ENCODE measurements at regions not wholly inside any gene's neighbourhood (a gene's known extent, or its start where the extent isn't known, plus 50 kb on each side); places are given as distances from the start of the nearest gene placed in this dataset.
A peak's percentile ranks its signal among the peaks of the same experiment; 100 is the strongest.
"Not testable (repeated sequence)": the region's sequence is repeated elsewhere in the genome, so short reads cannot be mapped to it uniquely, and the experiment has no call there.

- Histone ChIP-seq H3K9me3 (ENCODE audit: low read depth, low read length, poor library complexity, severe bottlenecking) (no peaks in the 10 kb centered on the region), H3K27ac (ENCODE audit: low read depth, low read length, poor library complexity, severe bottlenecking) (no peak overlapping the region), H3K4me1 (ENCODE audit: insufficient read depth, low read length, poor library complexity, severe bottlenecking) (no peaks in the 10 kb centered on the region), H3K36me3 (ENCODE audit: insufficient read depth, low read length, poor library complexity, severe bottlenecking) (no peaks in the 10 kb centered on the region), H3K27me3 (replicated peaks; ENCODE audit: insufficient read depth, low read depth, low read length, poor library complexity) (peaks cover 3% of the 10 kb centered on the region), H3K4me3 (ENCODE audit: low read depth, low read length, poor library complexity, severe bottlenecking) (no peak overlapping the region)
- intact Hi-C loops (cut with micrococcal nuclease; ENCODE audit: unreplicated experiment), result no loop called here
- ChIA-PET POLR2A (ENCODE audit: low non-redundant PET) (interaction anchor here (0.5 kb wide), 1 partner anchor 167 kb away, joined by 4 read pairs; no protein-coding TSS in a partner anchor), CTCF (no interaction called here)
- no peak for TF ChIP-seq EZH2 (IDR thresholded peaks at IDR 0.05; ENCODE audit: borderline replicate concordance, low read depth, low read length, poor library complexity, severe bottlenecking)
- TF ChIP-seq, protein P1, sequence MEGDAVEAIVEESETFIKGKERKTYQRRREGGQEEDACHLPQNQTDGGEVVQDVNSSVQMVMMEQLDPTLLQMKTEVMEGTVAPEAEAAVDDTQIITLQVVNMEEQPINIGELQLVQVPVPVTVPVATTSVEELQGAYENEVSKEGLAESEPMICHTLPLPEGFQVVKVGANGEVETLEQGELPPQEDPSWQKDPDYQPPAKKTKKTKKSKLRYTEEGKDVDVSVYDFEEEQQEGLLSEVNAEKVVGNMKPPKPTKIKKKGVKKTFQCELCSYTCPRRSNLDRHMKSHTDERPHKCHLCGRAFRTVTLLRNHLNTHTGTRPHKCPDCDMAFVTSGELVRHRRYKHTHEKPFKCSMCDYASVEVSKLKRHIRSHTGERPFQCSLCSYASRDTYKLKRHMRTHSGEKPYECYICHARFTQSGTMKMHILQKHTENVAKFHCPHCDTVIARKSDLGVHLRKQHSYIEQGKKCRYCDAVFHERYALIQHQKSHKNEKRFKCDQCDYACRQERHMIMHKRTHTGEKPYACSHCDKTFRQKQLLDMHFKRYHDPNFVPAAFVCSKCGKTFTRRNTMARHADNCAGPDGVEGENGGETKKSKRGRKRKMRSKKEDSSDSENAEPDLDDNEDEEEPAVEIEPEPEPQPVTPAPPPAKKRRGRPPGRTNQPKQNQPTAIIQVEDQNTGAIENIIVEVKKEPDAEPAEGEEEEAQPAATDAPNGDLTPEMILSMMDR (conservative IDR thresholded peaks at IDR 0.05; ENCODE audit: low read depth, low read length), result no peak
- BruUV-seq (replicated peaks), result no TSS peak
- no peak for DNase-seq (ENCODE audit: low spot score)
These were observed 557.7 kb upstream of the CHAC2 start for GRCh38 chr2:53209679-53210458.

- no peaks in the 10 kb centered on the region for H3K9me3 ChIP-seq (ENCODE audit: low read depth, low read length, poor library complexity, severe bottlenecking)
- intact Hi-C loops (cut with micrococcal nuclease; ENCODE audit: unreplicated experiment), result no loop called here
- POLR2A ChIA-PET (ENCODE audit: low non-redundant PET), result no interaction called here
- CTCF ChIA-PET, result no interaction called here
- peaks cover 3% of the 10 kb centered on the region for H3K27me3 ChIP-seq (replicated peaks; ENCODE audit: insufficient read depth, low read depth, low read length, poor library complexity)
- TF ChIP-seq EZH2 (IDR thresholded peaks at IDR 0.05; ENCODE audit: borderline replicate concordance, low read depth, low read length, poor library complexity, severe bottlenecking), result no peak
- TF ChIP-seq, protein P1 (conservative IDR thresholded peaks at IDR 0.05; ENCODE audit: low read depth, low read length), result no peak
- no peak overlapping the region for H3K27ac ChIP-seq (ENCODE audit: low read depth, low read length, poor library complexity, severe bottlenecking)
- no peak for DNase-seq (ENCODE audit: low spot score)
- H3K4me3 ChIP-seq (ENCODE audit: low read depth, low read length, poor library complexity, severe bottlenecking), result no peak overlapping the region
- H3K36me3 ChIP-seq (ENCODE audit: insufficient read depth, low read length, poor library complexity, severe bottlenecking), result no peaks in the 10 kb centered on the region
- BruUV-seq (replicated peaks), result no TSS peak
- H3K4me1 ChIP-seq (ENCODE audit: insufficient read depth, low read length, poor library complexity, severe bottlenecking), result no peaks in the 10 kb centered on the region
These were observed 558.8 kb upstream of the CHAC2 start for GRCh38 chr2:53208815-53209214.

DNA sequence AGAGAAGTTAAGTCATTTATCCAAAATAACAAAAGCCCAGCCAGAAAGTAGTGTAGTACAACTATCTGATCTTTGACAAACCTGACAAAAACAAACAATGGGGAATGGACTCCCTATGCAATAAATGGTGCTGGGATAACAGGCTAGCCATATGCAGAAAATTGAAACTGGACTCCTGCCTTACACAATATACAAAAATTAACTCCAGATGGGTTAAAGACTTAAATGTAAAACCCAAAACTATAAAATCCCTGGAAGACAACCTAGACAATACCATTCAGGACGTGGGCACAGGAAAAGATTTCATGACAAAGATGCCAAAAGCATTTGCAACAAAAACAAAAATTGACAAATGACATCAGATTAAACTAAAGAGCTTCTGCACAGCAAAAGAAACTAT is 561.4 kb upstream of the CHAC2 start:
- DNase-seq (ENCODE audit: low spot score); POLR2A ChIA-PET (ENCODE audit: low non-redundant PET); H3K36me3 ChIP-seq (ENCODE audit: insufficient read depth, low read length, poor library complexity, severe bottlenecking); CTCF ChIA-PET; intact Hi-C loops (cut with micrococcal nuclease; ENCODE audit: unreplicated experiment); H3K4me3 ChIP-seq (ENCODE audit: low read depth, low read length, poor library complexity, severe bottlenecking); H3K4me1 ChIP-seq (ENCODE audit: insufficient read depth, low read length, poor library complexity, severe bottlenecking); BruUV-seq (replicated peaks); H3K27ac ChIP-seq (ENCODE audit: low read depth, low read length, poor library complexity, severe bottlenecking); H3K9me3 ChIP-seq (ENCODE audit: low read depth, low read length, poor library complexity, severe bottlenecking): not testable (repeated sequence)
- peaks cover 12% of the 10 kb centered on the region for H3K27me3 ChIP-seq (replicated peaks; ENCODE audit: insufficient read depth, low read depth, low read length, poor library complexity)

DNA sequence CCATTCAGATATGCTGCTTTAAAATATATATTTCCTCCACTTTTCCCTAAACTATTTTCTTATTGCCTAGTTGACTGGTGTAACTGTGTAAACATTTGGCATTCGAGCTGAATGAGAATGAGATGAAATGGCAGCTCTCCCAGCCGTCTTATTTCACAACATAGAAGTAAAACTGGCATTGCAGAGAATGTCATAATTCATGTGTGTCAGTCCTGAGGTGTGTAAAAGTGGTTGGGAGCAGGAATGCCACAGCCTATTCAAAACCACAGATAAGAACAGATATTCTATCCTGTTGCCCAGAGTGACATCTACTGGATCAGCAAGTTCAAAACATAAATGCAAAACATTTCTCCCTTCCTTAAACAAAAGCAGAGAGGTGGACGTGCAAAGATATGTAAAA is 565.5 kb upstream of the CHAC2 start:
- peak; percentile 15 for DNase-seq (ENCODE audit: low spot score)
- intact Hi-C loops (cut with micrococcal nuclease; ENCODE audit: unreplicated experiment), result no loop called here
- no peaks in the 10 kb centered on the region for H3K9me3 ChIP-seq (ENCODE audit: low read depth, low read length, poor library complexity, severe bottlenecking)
- H3K36me3 ChIP-seq (ENCODE audit: insufficient read depth, low read length, poor library complexity, severe bottlenecking), result no peaks in the 10 kb centered on the region
- TF ChIP-seq, protein P1 (conservative IDR thresholded peaks at IDR 0.05; ENCODE audit: low read depth, low read length), result 0 out of 2 replicates have a peak, but pooled peaks have one; percentile 20
- no peak for TF ChIP-seq EZH2 (IDR thresholded peaks at IDR 0.05; ENCODE audit: borderline replicate concordance, low read depth, low read length, poor library complexity, severe bottlenecking)
- H3K27ac ChIP-seq (ENCODE audit: low read depth, low read length, poor library complexity, severe bottlenecking), result no peak overlapping the region
- POLR2A ChIA-PET (ENCODE audit: low non-redundant PET), result no interaction called here
- no peak overlapping the region for H3K4me3 ChIP-seq (ENCODE audit: low read depth, low read length, poor library complexity, severe bottlenecking)
- no TSS peak for BruUV-seq (replicated peaks)
- CTCF ChIA-PET, result no interaction called here
- H3K4me1 ChIP-seq (ENCODE audit: insufficient read depth, low read length, poor library complexity, severe bottlenecking), result no peaks in the 10 kb centered on the region
- peaks cover 11% of the 10 kb centered on the region for H3K27me3 ChIP-seq (replicated peaks; ENCODE audit: insufficient read depth, low read depth, low read length, poor library complexity)
